CD4-positive, alpha-beta T cell treated with Interleukin-4 for 4 hours (primary cell): ENCODE measurements at regions not wholly inside any gene's neighbourhood (a gene's known extent, or its start where the extent isn't known, plus 50 kb on each side); places are given as distances from the start of the nearest gene placed in this dataset.
"Not testable (repeated sequence)": the region's sequence is repeated elsewhere in the genome, so short reads cannot be mapped to it uniquely, and the experiment has no call there.

Experiments
- DNase-seq: peaks from one replicate; pipeline ENCODE4 v3.0.0-alpha.2; 2020

GRCh38 chr21:28151758-28152157 lies 840.9 kb downstream of the LTN1 start:
- no peak for DNase-seq

GRCh38 chr21:28150778-28151177 lies 841.9 kb downstream of the LTN1 start:
- DNase-seq, result no peak

GRCh38 chr21:28148400-28149064 lies 844.1 kb downstream of the LTN1 start:
- no peak for DNase-seq

GRCh38 chr21:28144653-28145052 lies 848.0 kb downstream of the LTN1 start:
- no peak for DNase-seq

GRCh38 chr21:28144089-28144488 lies 848.6 kb downstream of the LTN1 start:
- no peak for DNase-seq

GRCh38 chr21:28142697-28143096 lies 850.0 kb downstream of the LTN1 start:
- peak; percentile 10 for DNase-seq

GRCh38 chr21:28138272-28138671 lies 854.4 kb downstream of the LTN1 start:
- no peak for DNase-seq

GRCh38 chr21:28136656-28137255 lies 855.9 kb downstream of the LTN1 start:
- DNase-seq, result no peak

- no peak for DNase-seq
These were observed 857.0 kb downstream of the LTN1 start for GRCh38 chr21:28135646-28136045.

GRCh38 chr21:28133116-28133515 lies 859.6 kb downstream of the LTN1 start:
- no peak for DNase-seq

GRCh38 chr21:28132713-28133112 lies 860.0 kb downstream of the LTN1 start:
- no peak for DNase-seq

GRCh38 chr21:28127175-28127785 lies 865.4 kb downstream of the LTN1 start:
- DNase-seq, result no peak

- DNase-seq, result no peak
These were observed 866.0 kb downstream of the LTN1 start for GRCh38 chr21:28126521-28127174.

GRCh38 chr21:28124541-28124940 lies 868.1 kb downstream of the LTN1 start:
- no peak for DNase-seq

GRCh38 chr21:28118570-28118969 lies 874.1 kb downstream of the LTN1 start:
- no peak for DNase-seq

- DNase-seq, result not testable (repeated sequence)
These were observed 877.7 kb downstream of the LTN1 start for GRCh38 chr21:28114986-28115385.

- no peak for DNase-seq
These were observed 879.0 kb downstream of the LTN1 start for GRCh38 chr21:28113718-28114117.

GRCh38 chr21:28112511-28112910 lies 880.2 kb downstream of the LTN1 start:
- DNase-seq, result no peak

- DNase-seq, result no peak
These were observed 881.5 kb downstream of the LTN1 start for GRCh38 chr21:28111151-28111619.

GRCh38 chr21:28110716-28111115 lies 882.0 kb downstream of the LTN1 start:
- DNase-seq, result no peak

- DNase-seq, result no peak
These were observed 882.6 kb downstream of the LTN1 start for GRCh38 chr21:28110074-28110473.

GRCh38 chr21:28106370-28106890 lies 886.2 kb downstream of the LTN1 start:
- DNase-seq, result no peak

- DNase-seq, result no peak
These were observed 888.3 kb downstream of the LTN1 start for GRCh38 chr21:28104346-28104745.

GRCh38 chr21:28100366-28100765 lies 892.3 kb downstream of the LTN1 start:
- no peak for DNase-seq
